ENCODE measurements at regions not wholly inside any gene's neighbourhood (a gene's known extent, or its start where the extent isn't known, plus 50 kb on each side); places are given as distances from the start of the nearest gene placed in this dataset.
"Not testable (repeated sequence)": the region's sequence is repeated elsewhere in the genome, so short reads cannot be mapped to it uniquely, and the experiment has no call there.

DNA sequence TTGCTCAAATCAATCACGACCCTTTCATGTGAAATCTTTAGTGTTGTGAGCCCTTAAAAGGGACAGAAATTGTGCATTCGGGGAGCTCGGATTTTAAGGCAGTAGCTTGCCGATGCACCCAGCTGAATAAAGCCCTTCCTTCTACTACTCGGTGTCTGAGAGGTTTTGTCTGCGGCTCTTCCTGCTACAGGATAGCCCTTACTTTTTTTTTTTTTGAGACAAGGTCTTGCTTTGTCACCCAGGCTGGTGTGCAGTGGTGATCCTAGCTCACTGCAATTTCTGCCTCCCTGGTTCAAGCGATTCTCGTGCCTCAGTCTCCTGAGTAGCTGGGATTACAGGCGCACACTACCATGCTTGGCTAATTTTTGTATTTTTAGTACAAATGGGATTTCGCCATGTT lies 56.4 kb upstream of the DPPA4 start:
- H3K4me1 ChIP-seq (ENCODE audit: control insufficient read depth, insufficient read depth, low read length); H3K36me3 ChIP-seq (ENCODE audit: control insufficient read depth, insufficient read depth, low read length); H3K9me3 ChIP-seq (ENCODE audit: control insufficient read depth, insufficient read depth, low read length); DNase-seq (ENCODE audit: low read depth, low spot score); H3K27ac ChIP-seq (ENCODE audit: low read length); H3K4me3 ChIP-seq (ENCODE audit: low read length); H3K27me3 ChIP-seq (ENCODE audit: control insufficient read depth, insufficient read depth, low read length): not testable (repeated sequence)
- no CpG with 5 or more reads among the region's 10 CpGs for WGBS (ENCODE audit: insufficient coverage, insufficient read length)

DNA sequence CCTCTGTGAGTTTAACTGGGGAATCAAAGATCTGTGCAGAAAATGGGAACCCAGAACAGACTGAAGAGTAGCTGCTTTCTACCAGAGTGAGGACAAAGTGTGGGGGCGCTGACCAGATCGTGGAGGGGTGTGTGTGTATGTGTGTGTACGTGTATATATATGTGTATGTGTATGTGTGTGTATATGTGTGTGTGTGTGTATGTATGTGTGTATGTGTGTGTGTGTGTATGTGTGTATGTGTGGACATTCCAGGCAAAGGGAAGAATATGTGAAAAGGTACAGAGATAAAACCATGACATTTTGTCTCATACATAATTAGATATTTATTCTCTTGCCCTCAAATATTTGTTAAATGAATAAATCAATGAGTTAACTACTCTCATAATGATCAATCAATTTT lies 54.9 kb upstream of the DPPA4 start:
- H3K36me3 ChIP-seq (ENCODE audit: control insufficient read depth, insufficient read depth, low read length), result no peaks in the 10 kb centered on the region
- WGBS (ENCODE audit: insufficient coverage, insufficient read length), result no CpG with 5 or more reads among the region's 3 CpGs
- peaks cover 2% of the 10 kb centered on the region; the same call in 1 of the 2 replicates for H3K4me1 ChIP-seq (ENCODE audit: control insufficient read depth, insufficient read depth, low read length)
- H3K9me3 ChIP-seq (ENCODE audit: control insufficient read depth, insufficient read depth, low read length), result no peaks in the 10 kb centered on the region
- H3K4me3 ChIP-seq (ENCODE audit: low read length), result no peak overlapping the region
- no peak for DNase-seq (ENCODE audit: low read depth, low spot score)
- no peak overlapping the region for H3K27ac ChIP-seq (ENCODE audit: low read length)
- no peaks in the 10 kb centered on the region for H3K27me3 ChIP-seq (ENCODE audit: control insufficient read depth, insufficient read depth, low read length)

DNA sequence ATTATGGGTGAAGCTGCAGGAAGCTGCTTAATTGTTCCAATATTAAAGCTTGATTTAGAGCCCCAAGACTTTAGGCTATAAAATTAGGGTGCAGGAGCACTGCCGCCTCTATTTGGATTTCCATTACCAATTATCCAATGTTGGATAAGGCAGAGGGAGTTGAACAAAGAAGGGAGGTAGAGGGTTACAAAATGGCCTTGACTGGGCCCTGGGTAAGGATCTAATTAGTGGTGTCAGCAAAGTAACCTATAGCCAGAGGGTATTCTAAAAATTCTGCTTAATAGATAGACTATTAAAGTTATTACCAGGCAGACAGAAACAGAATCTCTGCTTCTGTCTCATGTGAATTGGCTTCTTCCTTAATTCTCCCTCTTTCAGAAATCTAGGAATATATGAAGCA lies 50.3 kb upstream of the DPPA4 start:
- H3K36me3 ChIP-seq (ENCODE audit: control insufficient read depth, insufficient read depth, low read length), result no peaks in the 10 kb centered on the region
- H3K4me3 ChIP-seq (ENCODE audit: low read length), result no peak overlapping the region
- peaks cover 2% of the 10 kb centered on the region; the same call in 1 of the 2 replicates for H3K4me1 ChIP-seq (ENCODE audit: control insufficient read depth, insufficient read depth, low read length)
- H3K9me3 ChIP-seq (ENCODE audit: control insufficient read depth, insufficient read depth, low read length), result no peaks in the 10 kb centered on the region
- WGBS (ENCODE audit: insufficient coverage, insufficient read length), result no CpG with 5 or more reads among the region's 1 CpG
- no peak for DNase-seq (ENCODE audit: low read depth, low spot score)
- no peak overlapping the region for H3K27ac ChIP-seq (ENCODE audit: low read length)
- no peaks in the 10 kb centered on the region for H3K27me3 ChIP-seq (ENCODE audit: control insufficient read depth, insufficient read depth, low read length)

DNA sequence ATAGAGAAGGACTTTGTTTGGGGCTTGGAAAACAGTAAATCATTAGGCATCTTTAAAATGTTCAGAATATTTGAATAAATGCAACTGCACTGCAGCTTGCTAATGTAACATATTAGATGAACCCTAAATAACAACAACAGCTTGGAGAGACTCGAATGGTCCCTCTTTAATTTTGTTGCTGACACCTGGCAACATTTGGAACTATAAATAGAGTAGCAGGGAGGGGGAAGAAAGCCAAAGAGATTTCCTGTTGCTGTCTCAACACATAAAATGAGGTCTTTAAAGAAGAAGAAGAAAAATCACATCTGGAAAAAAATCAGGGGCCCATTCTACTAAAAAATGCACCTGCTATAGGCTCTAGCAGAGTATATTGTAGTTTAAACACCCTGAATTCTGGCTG lies 49.9 kb upstream of the DPPA4 start:
- no peaks in the 10 kb centered on the region for H3K27me3 ChIP-seq (ENCODE audit: control insufficient read depth, insufficient read depth, low read length)
- H3K27ac ChIP-seq (ENCODE audit: low read length), result no peak overlapping the region
- peaks cover 2% of the 10 kb centered on the region; the same call in 1 of the 2 replicates for H3K4me1 ChIP-seq (ENCODE audit: control insufficient read depth, insufficient read depth, low read length)
- no peak overlapping the region for H3K4me3 ChIP-seq (ENCODE audit: low read length)
- H3K9me3 ChIP-seq (ENCODE audit: control insufficient read depth, insufficient read depth, low read length), result no peaks in the 10 kb centered on the region
- H3K36me3 ChIP-seq (ENCODE audit: control insufficient read depth, insufficient read depth, low read length), result no peaks in the 10 kb centered on the region
- no CpG with 5 or more reads among the region's 1 CpG for WGBS (ENCODE audit: insufficient coverage, insufficient read length)
- no peak for DNase-seq (ENCODE audit: low read depth, low spot score)

Measured in iPS DF 6.9 (cell line).